Breast epithelium (tissue), 3 donors: ENCODE measurements at regions not wholly inside any gene's neighbourhood (a gene's known extent, or its start where the extent isn't known, plus 50 kb on each side); places are given as distances from the start of the nearest gene placed in this dataset.
"Not testable (repeated sequence)": the region's sequence is repeated elsewhere in the genome, so short reads cannot be mapped to it uniquely, and the experiment has no call there.

Source experiments
- POLR2A ChIP-seq: fragments of 450-650 bp; IDR thresholded peaks from one replicate; pipeline ENCODE4 v1.6.1; 2016; ENCODE audit warnings: antibody characterized with exemption, mild to moderate bottlenecking, moderate library complexity
- TF ChIP-seq, protein P1 (sequence below), 3 donors: fragments of 450-650 bp; IDR thresholded peaks; one replicate each; pipeline ENCODE4 v1.5.1; 2016 to 2017; ENCODE audit warnings: antibody characterized with exemption in 3 of 3, mild to moderate bottlenecking in 3 of 3, moderate library complexity in 3 of 3

DNA sequence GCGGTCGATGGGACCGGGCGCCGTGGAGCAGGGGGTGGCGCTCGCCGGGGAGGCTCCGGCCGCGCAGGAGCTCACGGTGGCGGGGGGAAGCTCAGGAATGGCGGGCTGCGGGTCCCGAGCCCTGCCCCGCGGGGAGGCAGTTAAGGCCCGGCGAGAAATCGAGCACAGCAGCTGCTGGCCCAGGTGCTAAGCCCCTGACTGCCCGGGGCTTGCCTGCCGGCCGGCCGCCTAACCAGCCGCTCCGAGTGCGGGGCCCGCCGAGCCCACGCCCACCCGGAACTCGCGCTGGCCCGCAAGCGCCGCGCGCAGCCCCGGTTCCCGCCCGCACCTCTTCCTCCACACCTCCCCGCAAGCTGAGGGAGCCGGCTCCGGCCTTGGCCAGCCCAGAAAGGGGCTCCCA is 340.1 kb downstream of the TFAP2A start:
- TF ChIP-seq, protein P1, sequence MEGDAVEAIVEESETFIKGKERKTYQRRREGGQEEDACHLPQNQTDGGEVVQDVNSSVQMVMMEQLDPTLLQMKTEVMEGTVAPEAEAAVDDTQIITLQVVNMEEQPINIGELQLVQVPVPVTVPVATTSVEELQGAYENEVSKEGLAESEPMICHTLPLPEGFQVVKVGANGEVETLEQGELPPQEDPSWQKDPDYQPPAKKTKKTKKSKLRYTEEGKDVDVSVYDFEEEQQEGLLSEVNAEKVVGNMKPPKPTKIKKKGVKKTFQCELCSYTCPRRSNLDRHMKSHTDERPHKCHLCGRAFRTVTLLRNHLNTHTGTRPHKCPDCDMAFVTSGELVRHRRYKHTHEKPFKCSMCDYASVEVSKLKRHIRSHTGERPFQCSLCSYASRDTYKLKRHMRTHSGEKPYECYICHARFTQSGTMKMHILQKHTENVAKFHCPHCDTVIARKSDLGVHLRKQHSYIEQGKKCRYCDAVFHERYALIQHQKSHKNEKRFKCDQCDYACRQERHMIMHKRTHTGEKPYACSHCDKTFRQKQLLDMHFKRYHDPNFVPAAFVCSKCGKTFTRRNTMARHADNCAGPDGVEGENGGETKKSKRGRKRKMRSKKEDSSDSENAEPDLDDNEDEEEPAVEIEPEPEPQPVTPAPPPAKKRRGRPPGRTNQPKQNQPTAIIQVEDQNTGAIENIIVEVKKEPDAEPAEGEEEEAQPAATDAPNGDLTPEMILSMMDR (IDR thresholded peaks at IDR 0.05), result not testable (repeated sequence)
- not testable (repeated sequence) for TF ChIP-seq POLR2A
